ENCODE measurements at regions not wholly inside any gene's neighbourhood (a gene's known extent, or its start where the extent isn't known, plus 50 kb on each side); places are given as distances from the start of the nearest gene placed in this dataset.

GRCh38 chr16:35736546-35736945, 2277.1 kb downstream of the TP53TG3F start:
- FAIRE-seq: no peak

GRCh38 chr16:35737076-35737475, 2277.7 kb downstream of the TP53TG3F start:
- no peak for FAIRE-seq

DNA sequence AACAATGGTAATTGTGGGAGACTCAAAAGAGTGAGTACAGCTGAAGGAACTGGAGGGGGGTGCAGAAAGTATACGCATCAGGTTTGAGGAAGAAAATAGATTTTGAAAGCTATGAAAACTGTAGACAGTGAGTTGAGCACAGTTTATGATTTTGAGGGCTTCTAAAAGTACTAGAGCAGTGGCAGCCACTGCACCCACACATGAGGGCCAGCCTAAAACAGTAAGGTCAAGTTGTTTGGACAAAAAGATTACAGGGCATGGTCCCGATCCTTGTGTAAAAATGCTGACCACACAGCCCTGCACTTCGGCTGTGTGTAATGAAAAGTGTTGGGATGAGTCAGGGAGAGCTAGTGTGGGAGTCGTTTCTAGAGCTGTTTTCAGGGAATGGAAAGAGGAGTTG, 2282.1 kb downstream of the TP53TG3F start:
- FAIRE-seq: no peak

DNA sequence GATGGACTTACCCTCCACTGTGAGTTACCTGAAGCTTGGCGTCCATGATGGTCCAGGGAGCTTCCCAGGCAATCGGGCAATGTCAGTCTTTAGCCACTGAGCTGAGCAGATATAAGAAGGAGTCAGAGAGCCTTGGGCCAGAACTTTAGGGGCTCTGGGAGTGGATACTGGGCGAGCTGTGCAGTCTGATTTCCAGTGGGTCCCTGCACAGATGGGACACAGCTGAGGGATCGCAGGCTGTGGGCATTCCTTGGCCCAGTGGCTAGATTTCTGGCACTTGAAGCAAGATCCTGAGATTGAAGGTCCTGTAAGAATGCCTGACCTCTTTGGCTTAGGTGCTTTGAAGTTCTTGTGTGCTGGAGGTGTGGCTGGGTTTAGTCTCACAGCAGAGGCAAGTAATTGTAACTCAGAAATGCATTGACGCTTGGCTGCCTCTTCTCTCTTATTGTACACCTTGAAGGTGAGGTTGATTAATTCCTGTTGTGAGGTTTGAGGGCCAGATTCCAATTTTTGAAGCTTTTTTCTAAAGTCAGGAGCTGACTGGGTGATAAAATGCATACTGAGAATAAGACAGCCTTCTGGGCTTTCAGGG, 2283.8 kb downstream of the TP53TG3F start:
- no peak for FAIRE-seq

GRCh38 chr16:35744084-35744483, 2284.7 kb downstream of the TP53TG3F start:
- no peak for FAIRE-seq

DNA sequence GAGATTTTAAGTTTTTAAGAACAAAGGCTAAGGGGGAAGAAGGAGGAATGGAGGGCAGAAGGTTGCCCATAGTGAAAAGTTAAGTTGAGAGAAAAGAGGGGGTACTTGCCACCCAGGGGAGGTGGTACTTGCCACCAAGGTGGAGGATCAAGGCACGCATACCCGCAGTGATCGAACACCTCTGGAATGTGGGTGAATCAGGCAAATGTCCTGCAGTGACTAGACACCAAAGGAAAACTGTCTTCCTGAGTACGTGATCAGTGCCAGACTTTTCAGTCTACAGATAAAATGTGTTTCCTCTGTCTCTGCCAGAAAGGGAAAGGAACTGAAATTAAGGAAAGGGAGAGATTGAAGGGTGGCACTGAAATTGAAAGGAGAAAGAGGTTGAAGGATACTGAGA, 2285.3 kb downstream of the TP53TG3F start:
- FAIRE-seq: no peak

DNA sequence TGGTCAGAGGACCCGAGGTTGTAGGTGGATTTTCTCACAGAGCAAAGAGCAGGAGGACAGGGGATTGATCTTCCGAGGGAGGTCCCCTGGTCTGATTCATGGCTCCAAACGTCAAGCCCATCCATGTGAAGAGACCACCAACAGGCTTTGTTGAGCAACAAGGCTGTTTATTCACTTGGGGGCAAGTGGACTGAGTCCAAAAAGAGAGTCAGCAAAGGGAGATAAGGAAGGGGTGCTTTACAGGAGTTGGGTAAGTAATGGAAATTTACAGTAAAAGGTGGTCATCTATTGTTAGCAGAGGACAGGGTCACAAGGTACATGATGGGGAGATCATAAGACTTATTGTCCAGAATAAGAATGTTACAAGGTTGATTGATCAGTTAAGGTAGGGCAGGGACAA, 2285.8 kb downstream of the TP53TG3F start:
- FAIRE-seq: no peak

DNA sequence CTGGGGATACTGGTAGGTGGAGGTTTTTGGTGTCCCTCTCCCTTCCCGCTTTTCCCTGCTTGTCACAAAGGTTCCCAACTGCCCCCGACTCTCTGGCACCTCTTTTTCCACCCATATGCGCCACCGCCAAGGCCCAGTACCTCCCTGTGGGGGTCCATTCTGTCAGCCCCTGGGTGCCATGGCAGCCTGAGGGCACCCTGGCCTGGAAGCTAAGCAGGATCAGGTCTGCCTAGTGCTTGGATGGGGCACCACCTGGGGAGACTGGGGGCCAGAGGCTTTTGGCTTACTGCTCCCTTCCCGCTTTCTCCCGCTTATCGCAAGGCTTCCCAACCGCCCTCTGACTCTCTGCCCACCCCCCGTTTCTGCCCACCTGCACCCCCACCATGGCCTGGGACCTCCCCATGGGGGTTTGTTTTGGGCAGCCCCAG, 2286.4 kb downstream of the TP53TG3F start:
- no peak for FAIRE-seq

GRCh38 chr16:35746281-35746962, 2287.0 kb downstream of the TP53TG3F start:
- no peak for FAIRE-seq

- no peak for FAIRE-seq
These were observed 2287.7 kb downstream of the TP53TG3F start for GRCh38 chr16:35746963-35747657.

- no peak for FAIRE-seq
These were observed 2288.4 kb downstream of the TP53TG3F start for GRCh38 chr16:35747658-35748455.

GRCh38 chr16:35748621-35749252, 2289.3 kb downstream of the TP53TG3F start:
- FAIRE-seq: no peak

DNA sequence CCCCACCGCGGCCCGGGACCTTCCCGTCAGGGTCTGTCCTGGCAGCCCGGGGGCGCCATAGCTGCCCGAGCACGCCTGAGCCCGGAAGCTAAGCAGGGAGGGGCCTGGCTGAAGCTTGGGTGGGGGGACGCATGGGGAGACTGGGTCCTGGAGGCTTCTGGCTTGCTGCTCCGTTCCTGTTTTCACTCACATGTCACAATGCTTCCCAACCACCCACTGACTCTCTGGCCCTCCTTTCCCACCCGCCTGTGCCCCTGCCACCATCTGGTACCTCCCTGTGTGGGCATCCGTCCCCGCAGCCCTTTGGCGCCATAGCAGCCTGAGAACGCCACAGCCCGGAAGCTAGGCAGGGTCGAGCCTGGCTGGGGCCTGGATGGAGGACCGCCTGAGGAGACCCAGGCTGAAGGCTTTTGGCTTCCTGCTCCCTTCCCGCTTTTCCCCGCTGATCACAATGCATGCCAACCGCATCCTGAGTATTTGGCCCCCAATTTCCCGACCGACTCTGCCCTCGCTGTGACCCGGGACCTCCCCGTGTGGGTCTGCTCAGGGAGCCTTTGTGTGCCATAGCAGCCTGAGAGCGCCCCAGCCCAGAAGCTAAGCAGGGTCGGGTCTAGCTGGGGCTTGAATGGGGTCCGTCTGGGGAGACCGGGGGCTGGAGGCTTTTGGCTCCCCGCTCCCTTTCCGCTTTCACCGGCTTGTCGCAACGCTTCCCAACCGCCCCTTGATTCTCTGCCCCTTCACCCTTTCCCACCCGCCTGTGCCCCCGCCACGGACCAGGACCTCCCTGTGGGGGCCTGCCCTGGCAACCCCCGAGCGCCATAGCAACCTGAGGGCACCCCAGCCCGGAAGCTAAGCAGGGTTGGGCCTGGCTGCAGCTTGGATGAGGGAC, 2290.1 kb downstream of the TP53TG3F start:
- no peak for FAIRE-seq

GRCh38 chr16:35750157-35750689, 2290.8 kb downstream of the TP53TG3F start:
- FAIRE-seq: no peak

GRCh38 chr16:35750701-35751104, 2291.3 kb downstream of the TP53TG3F start:
- FAIRE-seq: no peak

DNA sequence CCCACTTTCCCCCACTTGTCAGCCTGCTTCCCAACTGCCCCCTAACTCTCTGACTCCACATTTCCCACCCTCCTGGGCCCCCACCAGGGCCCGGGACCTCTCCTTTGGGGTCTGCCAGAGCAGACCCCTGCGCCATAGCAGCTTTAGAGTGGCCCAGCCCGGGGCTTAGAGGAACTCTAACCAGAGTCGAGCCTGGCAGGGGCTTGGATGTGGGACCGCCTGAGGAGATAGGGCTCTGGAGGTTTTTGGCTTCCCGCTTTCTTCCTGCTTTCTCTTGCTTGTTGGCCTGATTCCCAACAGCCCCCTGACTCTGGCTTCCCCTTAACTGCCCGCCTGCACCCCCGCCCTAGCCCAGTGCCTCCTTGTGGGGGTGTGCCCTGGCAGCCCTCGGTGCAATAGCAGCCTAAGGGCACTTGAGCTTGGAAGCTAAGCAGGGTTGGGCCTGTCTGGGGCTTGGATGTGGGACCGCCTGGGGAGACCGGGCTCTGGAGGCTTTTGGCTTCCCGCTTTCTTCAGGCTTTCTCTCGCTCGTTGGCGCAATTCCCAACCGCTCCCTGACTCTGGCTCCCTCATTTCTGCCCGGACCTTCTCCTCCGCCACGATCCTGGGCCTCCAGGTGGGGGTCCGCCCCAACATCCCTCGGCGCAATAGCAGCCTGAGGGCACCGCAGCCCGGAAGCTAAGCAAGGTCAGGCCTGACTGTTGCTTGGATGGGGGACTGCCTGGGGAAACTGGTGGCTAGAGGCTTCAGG, 2292.0 kb downstream of the TP53TG3F start:
- FAIRE-seq: no peak

DNA sequence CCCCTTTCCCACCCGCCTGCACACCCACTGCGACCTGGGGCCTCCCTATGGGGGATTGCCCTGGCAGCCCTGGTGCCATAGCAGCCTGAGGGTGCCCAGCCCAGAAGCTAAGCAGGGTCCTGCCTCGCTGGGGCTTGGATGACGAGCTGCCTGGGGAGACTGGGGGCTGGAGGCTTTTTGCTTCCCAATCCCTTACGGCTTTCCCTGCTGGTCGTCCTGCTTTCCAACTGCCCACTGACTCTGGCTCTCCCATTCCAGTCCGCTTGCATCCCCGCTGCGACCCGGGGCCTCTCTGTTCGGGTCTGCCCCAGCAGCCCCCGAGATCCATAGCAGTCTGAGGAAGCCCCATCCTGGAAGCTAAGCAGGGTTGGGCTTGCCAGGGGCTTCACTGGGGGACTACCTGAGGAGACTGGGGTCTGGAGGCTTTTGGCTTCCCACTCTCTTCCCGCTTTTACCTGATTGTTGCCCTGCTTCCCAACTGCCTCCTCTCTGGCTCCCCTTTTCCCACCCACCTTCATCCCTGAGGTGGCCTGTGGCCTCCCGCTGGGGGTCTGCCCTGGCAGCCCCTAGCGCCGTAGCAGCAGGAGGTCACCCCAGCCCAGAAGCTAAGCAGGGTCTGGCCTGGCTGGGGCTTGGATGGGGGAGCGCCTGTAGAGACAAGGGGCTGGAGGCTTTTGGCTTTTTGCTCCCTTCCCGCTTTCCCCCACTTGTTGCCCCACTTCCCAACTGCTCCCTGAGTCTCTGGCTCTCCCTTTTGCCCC, 2292.8 kb downstream of the TP53TG3F start:
- no peak for FAIRE-seq

GRCh38 chr16:35752773-35753558, 2293.6 kb downstream of the TP53TG3F start:
- no peak for FAIRE-seq

Measured in TTC549 (cell line).